GM12878 (cell line): ENCODE measurements at regions not wholly inside any gene's neighbourhood (a gene's known extent, or its start where the extent isn't known, plus 50 kb on each side); places are given as distances from the start of the nearest gene placed in this dataset.

Experiments used
- ATAC-seq: fragments of 200-7000 bp; cut with Tn5 transposase; 3 replicates; pipeline ENCODE4 v1.9.1; 2020; ENCODE audit warnings: mild to moderate bottlenecking, moderate library complexity
- BruUV-seq: library from RNA; stranded (reverse); fragments of 400-500 nt; replicated peaks from 2 replicates; lab custom pipeline; 2021; lab: Mats Ljungman, UMichigan
- CTCF ChIA-PET: fragments of 300-600 bp; sonication (Branson Sonifier 250); formaldehyde crosslinking; extraction: SDS; loops from one replicate; lab custom pipeline; 2021; ENCODE audit warnings: inconsistent platforms; lab: Yijun Ruan, JAX
- POLR2A ChIA-PET: fragments of 350-600 bp; formaldehyde crosslinking; extraction: SDS; loops from one replicate; lab custom pipeline; 2021; ENCODE audit warnings: inconsistent platforms; lab: Charles Lee
- RAD21 ChIA-PET: fragments of 300-600 bp; sonication (Branson Sonifier 250); formaldehyde crosslinking; loops from one replicate; lab custom pipeline; 2023; ENCODE audit warnings: antibody characterized with exemption; ENCODE audit not compliant: unreplicated experiment; lab: Charles Lee
- SMC1A ChIA-PET: fragments of 300-600 bp; sonication (Branson Sonifier 250); formaldehyde crosslinking; loops from one replicate; lab custom pipeline; 2023; ENCODE audit not compliant: unreplicated experiment, uncharacterized antibody; lab: Charles Lee
- DNase-seq: peaks from one replicate; pipeline ENCODE4 v3.0.0-alpha.2; 2011; ENCODE audit warnings: low read depth, low spot score
- FAIRE-seq: peaks from 3 replicates; lab custom pipeline; 2011; peaks lifted over from hg19 to GRCh38; lab: Jason Lieb, UNC
- H2AFZ ChIP-seq: 2 replicates; pipeline ENCODE4 v1.6.0; 2011; ENCODE audit warnings: low read depth, low read length, control low read depth; ENCODE audit not compliant: control insufficient read depth
- H3K27ac ChIP-seq: 2 replicates; pipeline ENCODE4 v1.5.1; 2011; ENCODE audit warnings: control low read depth; ENCODE audit not compliant: control insufficient read depth, insufficient read depth
- H3K27me3 ChIP-seq, 2 experiments: replicated peaks in 1 of 2; 2 replicates each; pipeline versions ENCODE4 v1.6.0 to v1.6.1; 2011; ENCODE audit warnings: low read length in 1 of 2; ENCODE audit not compliant: control insufficient read depth in 2 of 2, insufficient read depth in 2 of 2
- H3K36me3 ChIP-seq, 2 experiments: 2 replicates each; pipeline ENCODE4 v1.5.1; 2011; ENCODE audit warnings: low read length in 1 of 2; ENCODE audit not compliant: control insufficient read depth in 2 of 2, insufficient read depth in 2 of 2
- H3K4me1 ChIP-seq: 2 replicates; pipeline ENCODE4 v1.6.1; 2011; ENCODE audit warnings: mild to moderate bottlenecking, low read length, moderate library complexity, mixed read lengths; ENCODE audit not compliant: control insufficient read depth, insufficient read depth
- H3K4me2 ChIP-seq: 2 replicates; pipeline ENCODE4 v1.6.0; 2011; ENCODE audit warnings: control low read depth; ENCODE audit not compliant: control insufficient read depth, insufficient read depth
- H3K4me3 ChIP-seq: fragments of 200-600 bp; sonication (generic); 2 replicates; pipeline ENCODE4 v1.5.1; 2016
- H3K79me2 ChIP-seq: 2 replicates; pipeline ENCODE4 v1.6.0; 2011; ENCODE audit warnings: low read length; ENCODE audit not compliant: control insufficient read depth, insufficient read depth
- H3K9ac ChIP-seq: 2 replicates; pipeline ENCODE4 v1.8.0; 2011; ENCODE audit warnings: low read length, control low read depth, mixed read lengths; ENCODE audit not compliant: control insufficient read depth, insufficient read depth
- H3K9me3 ChIP-seq: replicated peaks from 3 replicates; pipeline ENCODE4 v1.5.1; 2011; ENCODE audit warnings: mild to moderate bottlenecking, low read length; ENCODE audit not compliant: control insufficient read depth, insufficient read depth
- H4K20me1 ChIP-seq: 2 replicates; pipeline ENCODE4 v1.6.0; 2011; ENCODE audit not compliant: control insufficient read depth, insufficient read depth
- DPF2 ChIP-seq: fragments of 450-650 bp; IDR thresholded peaks from 2 replicates; pipeline ENCODE4 v1.6.1; 2017; ENCODE audit warnings: mild to moderate bottlenecking
- IRF3 ChIP-seq: fragments of 450-650 bp; IDR thresholded peaks from 2 replicates; pipeline ENCODE4 v1.6.1; 2014; ENCODE audit warnings: mild to moderate bottlenecking
- KLF5 ChIP-seq: fragments of 450-650 bp; IDR thresholded peaks from 2 replicates; pipeline ENCODE4 v1.6.1; 2014; ENCODE audit warnings: mild to moderate bottlenecking; ENCODE audit not compliant: partially characterized antibody
- MTA3 ChIP-seq: IDR thresholded peaks from 2 replicates; pipeline ENCODE4 v1.6.1; 2012; ENCODE audit warnings: low read length, inconsistent platforms, borderline replicate concordance
- NR2C2 ChIP-seq: IDR thresholded peaks from 2 replicates; pipeline ENCODE4 v1.6.1; 2011; ENCODE audit warnings: borderline replicate concordance, low read depth; ENCODE audit not compliant: control insufficient read depth, insufficient read length
- RB1 ChIP-seq: fragments of 450-650 bp; formaldehyde crosslinking; IDR thresholded peaks from 2 replicates; pipeline ENCODE4 v1.6.1; 2017; ENCODE audit warnings: mild to moderate bottlenecking, borderline replicate concordance
- RFX5 ChIP-seq: IDR thresholded peaks from 2 replicates; pipeline ENCODE4 v1.6.1; 2011; ENCODE audit warnings: low read depth, low read length, improper control_type of control experiment
- SPI1 ChIP-seq: IDR thresholded peaks from 2 replicates; pipeline ENCODE4 v1.6.1; 2011; ENCODE audit warnings: low read depth, mild to moderate bottlenecking, low read length, moderate library complexity, borderline replicate concordance; ENCODE audit not compliant: insufficient read depth
- SREBF1 ChIP-seq: IDR thresholded peaks from 2 replicates; pipeline ENCODE4 v1.6.1; 2012; ENCODE audit warnings: mild to moderate bottlenecking, low read length
- ZBED1 ChIP-seq: IDR thresholded peaks from 2 replicates; pipeline ENCODE4 v1.6.1; 2016; ENCODE audit warnings: borderline replicate concordance
- WGBS: methylation state at CpG from one replicate; pipeline ENCODE4 v1.1.6; 2016; ENCODE audit warnings: low lambda C conversion rate; ENCODE audit not compliant: insufficient replicate concordance, insufficient coverage; ENCODE audit errors: missing lambda C conversion rate; 5-methylcytosine and 5-hydroxymethylcytosine counted together
- in situ Hi-C: fragments of 300-500 bp; cut with MboI; formaldehyde crosslinking; loops from 9 replicates; pipeline ENCODE4 v1.14.3; 2018; ENCODE audit warnings: mixed read lengths
- intact Hi-C: fragments of 100-400 bp; cut with micrococcal nuclease; formaldehyde crosslinking; loops from one replicate; pipeline ENCODE4 v1.14.2; 2022; ENCODE audit not compliant: unreplicated experiment
- TF ChIP-seq, protein P1 (sequence below): fragments of 450-650 bp; IDR thresholded peaks from 2 replicates; pipeline ENCODE4 v1.6.1; 2017; ENCODE audit warnings: mild to moderate bottlenecking, moderate library complexity
- TF ChIP-seq, protein P2 (sequence below): fragments of 450-650 bp; IDR thresholded peaks from 2 replicates; pipeline ENCODE4 v1.6.1; 2017; ENCODE audit warnings: mild to moderate bottlenecking, low read depth, inconsistent platforms; ENCODE audit not compliant: poor library complexity, severe bottlenecking

- no TSS peak for BruUV-seq
- Histone ChIP-seq H4K20me1 (no peaks in the 10 kb centered on the region), H3K27me3 (no peaks in the 10 kb centered on the region), H3K4me1 (no peaks in the 10 kb centered on the region), H3K9ac (no peak overlapping the region), H3K79me2 (no peaks in the 10 kb centered on the region), H3K4me2 (no peak overlapping the region), H2AFZ (no peak overlapping the region), H3K36me3 (no peaks in the 10 kb centered on the region), H3K27ac (no peak overlapping the region), H3K9me3 (no peaks in the 10 kb centered on the region), H3K4me3 (no peak overlapping the region)
- no peak for ATAC-seq
- in situ Hi-C loops: no loop called here
- intact Hi-C loops: no loop called here
- TF ChIP-seq SREBF1 (no peak), RFX5 (no peak), NR2C2 (no peak)
- ChIA-PET POLR2A (no interaction called here), CTCF (no interaction called here), SMC1A (no interaction called here), RAD21 (no interaction called here)
- no peak for DNase-seq
- no peak for FAIRE-seq
Measured at GRCh38 chr11:104522650-104523049, 358.7 kb upstream of the PDGFD start.

- BruUV-seq: no TSS peak
- Histone ChIP-seq H3K9me3 (no peaks in the 10 kb centered on the region), H2AFZ (no peak overlapping the region), H3K4me2 (no peak overlapping the region), H3K27ac (no peak overlapping the region), H3K36me3 (no peaks in the 10 kb centered on the region), H3K79me2 (no peaks in the 10 kb centered on the region), H4K20me1 (no peaks in the 10 kb centered on the region), H3K27me3 (no peaks in the 10 kb centered on the region)
- ATAC-seq (no peak), FAIRE-seq (no peak), DNase-seq (no peak)
- SMC1A ChIA-PET: no interaction called here
- in situ Hi-C loops: no loop called here
- POLR2A ChIA-PET: no interaction called here
- CTCF ChIA-PET: no interaction called here
- RAD21 ChIA-PET: no interaction called here
- TF ChIP-seq KLF5 (no peak), IRF3 (no peak), SPI1 (no peak), DPF2 (no peak), RB1 (no peak), ZBED1 (no peak), MTA3 (no peak)
- TF ChIP-seq, protein P1, sequence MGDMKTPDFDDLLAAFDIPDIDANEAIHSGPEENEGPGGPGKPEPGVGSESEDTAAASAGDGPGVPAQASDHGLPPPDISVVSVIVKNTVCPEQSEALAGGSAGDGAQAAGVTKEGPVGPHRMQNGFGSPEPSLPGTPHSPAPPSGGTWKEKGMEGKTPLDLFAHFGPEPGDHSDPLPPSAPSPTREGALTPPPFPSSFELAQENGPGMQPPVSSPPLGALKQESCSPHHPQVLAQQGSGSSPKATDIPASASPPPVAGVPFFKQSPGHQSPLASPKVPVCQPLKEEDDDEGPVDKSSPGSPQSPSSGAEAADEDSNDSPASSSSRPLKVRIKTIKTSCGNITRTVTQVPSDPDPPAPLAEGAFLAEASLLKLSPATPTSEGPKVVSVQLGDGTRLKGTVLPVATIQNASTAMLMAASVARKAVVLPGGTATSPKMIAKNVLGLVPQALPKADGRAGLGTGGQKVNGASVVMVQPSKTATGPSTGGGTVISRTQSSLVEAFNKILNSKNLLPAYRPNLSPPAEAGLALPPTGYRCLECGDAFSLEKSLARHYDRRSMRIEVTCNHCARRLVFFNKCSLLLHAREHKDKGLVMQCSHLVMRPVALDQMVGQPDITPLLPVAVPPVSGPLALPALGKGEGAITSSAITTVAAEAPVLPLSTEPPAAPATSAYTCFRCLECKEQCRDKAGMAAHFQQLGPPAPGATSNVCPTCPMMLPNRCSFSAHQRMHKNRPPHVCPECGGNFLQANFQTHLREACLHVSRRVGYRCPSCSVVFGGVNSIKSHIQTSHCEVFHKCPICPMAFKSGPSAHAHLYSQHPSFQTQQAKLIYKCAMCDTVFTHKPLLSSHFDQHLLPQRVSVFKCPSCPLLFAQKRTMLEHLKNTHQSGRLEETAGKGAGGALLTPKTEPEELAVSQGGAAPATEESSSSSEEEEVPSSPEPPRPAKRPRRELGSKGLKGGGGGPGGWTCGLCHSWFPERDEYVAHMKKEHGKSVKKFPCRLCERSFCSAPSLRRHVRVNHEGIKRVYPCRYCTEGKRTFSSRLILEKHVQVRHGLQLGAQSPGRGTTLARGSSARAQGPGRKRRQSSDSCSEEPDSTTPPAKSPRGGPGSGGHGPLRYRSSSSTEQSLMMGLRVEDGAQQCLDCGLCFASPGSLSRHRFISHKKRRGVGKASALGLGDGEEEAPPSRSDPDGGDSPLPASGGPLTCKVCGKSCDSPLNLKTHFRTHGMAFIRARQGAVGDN: no peak
- TF ChIP-seq, protein P2, sequence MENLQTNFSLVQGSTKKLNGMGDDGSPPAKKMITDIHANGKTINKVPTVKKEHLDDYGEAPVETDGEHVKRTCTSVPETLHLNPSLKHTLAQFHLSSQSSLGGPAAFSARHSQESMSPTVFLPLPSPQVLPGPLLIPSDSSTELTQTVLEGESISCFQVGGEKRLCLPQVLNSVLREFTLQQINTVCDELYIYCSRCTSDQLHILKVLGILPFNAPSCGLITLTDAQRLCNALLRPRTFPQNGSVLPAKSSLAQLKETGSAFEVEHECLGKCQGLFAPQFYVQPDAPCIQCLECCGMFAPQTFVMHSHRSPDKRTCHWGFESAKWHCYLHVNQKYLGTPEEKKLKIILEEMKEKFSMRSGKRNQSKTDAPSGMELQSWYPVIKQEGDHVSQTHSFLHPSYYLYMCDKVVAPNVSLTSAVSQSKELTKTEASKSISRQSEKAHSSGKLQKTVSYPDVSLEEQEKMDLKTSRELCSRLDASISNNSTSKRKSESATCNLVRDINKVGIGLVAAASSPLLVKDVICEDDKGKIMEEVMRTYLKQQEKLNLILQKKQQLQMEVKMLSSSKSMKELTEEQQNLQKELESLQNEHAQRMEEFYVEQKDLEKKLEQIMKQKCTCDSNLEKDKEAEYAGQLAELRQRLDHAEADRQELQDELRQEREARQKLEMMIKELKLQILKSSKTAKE: no peak
- TF ChIP-seq, all 136 proteins: peak for 0
- Histone ChIP-seq H3K4me1 (no peaks in the 10 kb centered on the region), H3K4me3 (no peak overlapping the region), H3K9ac (no peak overlapping the region)
- 30% methylated on average over 2 of the region's 2 CpGs for WGBS
- intact Hi-C loops: no loop called here
Measured at GRCh38 chr11:104522123-104522522, 358.2 kb upstream of the PDGFD start.
